GM21619 (cell line): ENCODE measurements at regions not wholly inside any gene's neighbourhood (a gene's known extent, or its start where the extent isn't known, plus 50 kb on each side); places are given as distances from the start of the nearest gene placed in this dataset.
"Not testable (repeated sequence)": the region's sequence is repeated elsewhere in the genome, so short reads cannot be mapped to it uniquely, and the experiment has no call there.

Experiments
- ATAC-seq: cut with Tn5 transposase; IDR thresholded peaks from one replicate; pipeline ENCODE4 v1.9.1; 2021; ENCODE audit not compliant: unreplicated experiment

- no peak for ATAC-seq
These were observed 1107.2 kb upstream of the CELF2 start for GRCh38 chr10:9910446-9910845.

- ATAC-seq = no peak
These were observed 1106.2 kb upstream of the CELF2 start for GRCh38 chr10:9911488-9911887.

GRCh38 chr10:9913876-9914514 lies 1103.7 kb upstream of the CELF2 start:
- no peak for ATAC-seq

- no peak for ATAC-seq
These were observed 1096.1 kb upstream of the CELF2 start for GRCh38 chr10:9921544-9921943.

- no peak for ATAC-seq
These were observed 1095.4 kb upstream of the CELF2 start for GRCh38 chr10:9922126-9922870.

GRCh38 chr10:9926003-9926402 lies 1091.7 kb upstream of the CELF2 start:
- ATAC-seq = no peak

GRCh38 chr10:9926881-9927280 lies 1090.8 kb upstream of the CELF2 start:
- no peak for ATAC-seq

GRCh38 chr10:9939716-9940115 lies 1078.0 kb upstream of the CELF2 start:
- no peak for ATAC-seq

- no peak for ATAC-seq
These were observed 1073.0 kb upstream of the CELF2 start for GRCh38 chr10:9944690-9945089.

- no peak for ATAC-seq
These were observed 1067.6 kb upstream of the CELF2 start for GRCh38 chr10:9950070-9950469.

GRCh38 chr10:9951481-9952257 lies 1066.0 kb upstream of the CELF2 start:
- ATAC-seq = no peak

GRCh38 chr10:9957351-9957750 lies 1060.3 kb upstream of the CELF2 start:
- ATAC-seq = no peak

- not testable (repeated sequence) for ATAC-seq
These were observed 1059.8 kb upstream of the CELF2 start for GRCh38 chr10:9957876-9958275.

- ATAC-seq = no peak
These were observed 1052.3 kb upstream of the CELF2 start for GRCh38 chr10:9965341-9965740.

GRCh38 chr10:9986786-9987185 lies 1030.9 kb upstream of the CELF2 start:
- no peak for ATAC-seq

- no peak for ATAC-seq
These were observed 1030.5 kb upstream of the CELF2 start for GRCh38 chr10:9987197-9987596.

GRCh38 chr10:9992661-9993060 lies 1025.0 kb upstream of the CELF2 start:
- no peak for ATAC-seq

- ATAC-seq = no peak
These were observed 1023.5 kb upstream of the CELF2 start for GRCh38 chr10:9994131-9994530.

GRCh38 chr10:9999627-10000026 lies 1018.0 kb upstream of the CELF2 start:
- ATAC-seq = no peak

GRCh38 chr10:10007957-10008356 lies 1009.7 kb upstream of the CELF2 start:
- no peak for ATAC-seq

GRCh38 chr10:10010397-10010796 lies 1007.3 kb upstream of the CELF2 start:
- no peak for ATAC-seq

- no peak for ATAC-seq
These were observed 1002.8 kb upstream of the CELF2 start for GRCh38 chr10:10014846-10015245.
